ENCODE measurements at regions not wholly inside any gene's neighbourhood (a gene's known extent, or its start where the extent isn't known, plus 50 kb on each side); places are given as distances from the start of the nearest gene placed in this dataset.
A peak's percentile ranks its signal among the peaks of the same experiment; 100 is the strongest.

DNA sequence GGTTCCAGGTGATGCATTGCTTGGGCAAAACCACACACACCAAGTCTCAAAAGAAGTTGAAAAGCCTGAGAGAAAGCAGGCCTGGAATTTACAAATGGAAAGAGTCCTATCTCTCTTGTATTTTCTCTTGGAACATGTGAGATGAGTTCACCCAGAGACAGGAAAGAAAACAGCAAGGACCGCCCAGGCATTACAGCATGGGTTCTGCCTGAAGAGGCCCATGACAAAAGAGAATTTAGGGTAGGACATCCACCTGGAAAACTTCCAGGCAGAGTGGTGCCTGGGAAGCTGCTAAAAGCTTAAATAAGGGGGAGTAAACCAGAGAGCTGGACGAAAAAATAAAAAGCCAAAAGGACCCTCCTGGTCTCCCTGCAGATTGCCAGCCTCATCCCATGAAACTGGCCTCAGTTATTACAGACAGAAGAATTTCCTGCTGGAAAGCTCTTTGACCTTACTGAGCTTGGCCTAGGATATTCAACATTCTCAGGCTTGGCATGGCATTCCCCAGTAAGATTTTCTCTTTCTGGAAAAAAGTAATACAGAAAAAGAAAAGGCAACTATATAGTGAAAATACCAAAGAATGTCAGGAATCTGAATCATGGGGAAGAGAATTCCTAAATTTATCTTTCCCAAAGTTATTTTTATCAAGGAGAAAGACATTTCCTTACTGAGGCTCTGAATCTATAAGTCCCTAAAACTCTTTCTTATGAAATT is 121.3 kb upstream of the NUDT4 start:
- Histone ChIP-seq H2AFZ (peak overlapping the region; percentile 78), H3K9me2 (ENCODE audit: insufficient read depth) (no peaks in the 10 kb centered on the region), H3K79me2 (replicated peaks; ENCODE audit: insufficient read depth) (no peaks in the 10 kb centered on the region), H3K27ac (ENCODE audit: low read depth) (peak overlapping the region; percentile 40; the same call in 1 of the 2 replicates), H3K4me1 (ENCODE audit: insufficient read depth) (peaks cover 5% of the 10 kb centered on the region; the same call in 1 of the 2 replicates), H3K4me3 (no peak overlapping the region), H3F3A (replicated peaks; ENCODE audit: low read depth) (no peaks in the 10 kb centered on the region), H3K27me3 (ENCODE audit: insufficient read depth) (no peaks in the 10 kb centered on the region), H3K4me2 (no peak overlapping the region), H4K20me1 (replicated peaks; ENCODE audit: insufficient read depth) (no peaks in the 10 kb centered on the region), H3K36me3 (ENCODE audit: insufficient read depth) (peaks cover 5% of the 10 kb centered on the region; the same call in 1 of the 2 replicates)
- TF ChIP-seq EZH2phosphoT487 (IDR thresholded peaks at IDR 0.05; ENCODE audit: unreplicated experiment), result no peak
- TF ChIP-seq STAT1 (IDR thresholded peaks at IDR 0.05; ENCODE audit: unreplicated experiment), result no peak
- TF ChIP-seq, protein P1, sequence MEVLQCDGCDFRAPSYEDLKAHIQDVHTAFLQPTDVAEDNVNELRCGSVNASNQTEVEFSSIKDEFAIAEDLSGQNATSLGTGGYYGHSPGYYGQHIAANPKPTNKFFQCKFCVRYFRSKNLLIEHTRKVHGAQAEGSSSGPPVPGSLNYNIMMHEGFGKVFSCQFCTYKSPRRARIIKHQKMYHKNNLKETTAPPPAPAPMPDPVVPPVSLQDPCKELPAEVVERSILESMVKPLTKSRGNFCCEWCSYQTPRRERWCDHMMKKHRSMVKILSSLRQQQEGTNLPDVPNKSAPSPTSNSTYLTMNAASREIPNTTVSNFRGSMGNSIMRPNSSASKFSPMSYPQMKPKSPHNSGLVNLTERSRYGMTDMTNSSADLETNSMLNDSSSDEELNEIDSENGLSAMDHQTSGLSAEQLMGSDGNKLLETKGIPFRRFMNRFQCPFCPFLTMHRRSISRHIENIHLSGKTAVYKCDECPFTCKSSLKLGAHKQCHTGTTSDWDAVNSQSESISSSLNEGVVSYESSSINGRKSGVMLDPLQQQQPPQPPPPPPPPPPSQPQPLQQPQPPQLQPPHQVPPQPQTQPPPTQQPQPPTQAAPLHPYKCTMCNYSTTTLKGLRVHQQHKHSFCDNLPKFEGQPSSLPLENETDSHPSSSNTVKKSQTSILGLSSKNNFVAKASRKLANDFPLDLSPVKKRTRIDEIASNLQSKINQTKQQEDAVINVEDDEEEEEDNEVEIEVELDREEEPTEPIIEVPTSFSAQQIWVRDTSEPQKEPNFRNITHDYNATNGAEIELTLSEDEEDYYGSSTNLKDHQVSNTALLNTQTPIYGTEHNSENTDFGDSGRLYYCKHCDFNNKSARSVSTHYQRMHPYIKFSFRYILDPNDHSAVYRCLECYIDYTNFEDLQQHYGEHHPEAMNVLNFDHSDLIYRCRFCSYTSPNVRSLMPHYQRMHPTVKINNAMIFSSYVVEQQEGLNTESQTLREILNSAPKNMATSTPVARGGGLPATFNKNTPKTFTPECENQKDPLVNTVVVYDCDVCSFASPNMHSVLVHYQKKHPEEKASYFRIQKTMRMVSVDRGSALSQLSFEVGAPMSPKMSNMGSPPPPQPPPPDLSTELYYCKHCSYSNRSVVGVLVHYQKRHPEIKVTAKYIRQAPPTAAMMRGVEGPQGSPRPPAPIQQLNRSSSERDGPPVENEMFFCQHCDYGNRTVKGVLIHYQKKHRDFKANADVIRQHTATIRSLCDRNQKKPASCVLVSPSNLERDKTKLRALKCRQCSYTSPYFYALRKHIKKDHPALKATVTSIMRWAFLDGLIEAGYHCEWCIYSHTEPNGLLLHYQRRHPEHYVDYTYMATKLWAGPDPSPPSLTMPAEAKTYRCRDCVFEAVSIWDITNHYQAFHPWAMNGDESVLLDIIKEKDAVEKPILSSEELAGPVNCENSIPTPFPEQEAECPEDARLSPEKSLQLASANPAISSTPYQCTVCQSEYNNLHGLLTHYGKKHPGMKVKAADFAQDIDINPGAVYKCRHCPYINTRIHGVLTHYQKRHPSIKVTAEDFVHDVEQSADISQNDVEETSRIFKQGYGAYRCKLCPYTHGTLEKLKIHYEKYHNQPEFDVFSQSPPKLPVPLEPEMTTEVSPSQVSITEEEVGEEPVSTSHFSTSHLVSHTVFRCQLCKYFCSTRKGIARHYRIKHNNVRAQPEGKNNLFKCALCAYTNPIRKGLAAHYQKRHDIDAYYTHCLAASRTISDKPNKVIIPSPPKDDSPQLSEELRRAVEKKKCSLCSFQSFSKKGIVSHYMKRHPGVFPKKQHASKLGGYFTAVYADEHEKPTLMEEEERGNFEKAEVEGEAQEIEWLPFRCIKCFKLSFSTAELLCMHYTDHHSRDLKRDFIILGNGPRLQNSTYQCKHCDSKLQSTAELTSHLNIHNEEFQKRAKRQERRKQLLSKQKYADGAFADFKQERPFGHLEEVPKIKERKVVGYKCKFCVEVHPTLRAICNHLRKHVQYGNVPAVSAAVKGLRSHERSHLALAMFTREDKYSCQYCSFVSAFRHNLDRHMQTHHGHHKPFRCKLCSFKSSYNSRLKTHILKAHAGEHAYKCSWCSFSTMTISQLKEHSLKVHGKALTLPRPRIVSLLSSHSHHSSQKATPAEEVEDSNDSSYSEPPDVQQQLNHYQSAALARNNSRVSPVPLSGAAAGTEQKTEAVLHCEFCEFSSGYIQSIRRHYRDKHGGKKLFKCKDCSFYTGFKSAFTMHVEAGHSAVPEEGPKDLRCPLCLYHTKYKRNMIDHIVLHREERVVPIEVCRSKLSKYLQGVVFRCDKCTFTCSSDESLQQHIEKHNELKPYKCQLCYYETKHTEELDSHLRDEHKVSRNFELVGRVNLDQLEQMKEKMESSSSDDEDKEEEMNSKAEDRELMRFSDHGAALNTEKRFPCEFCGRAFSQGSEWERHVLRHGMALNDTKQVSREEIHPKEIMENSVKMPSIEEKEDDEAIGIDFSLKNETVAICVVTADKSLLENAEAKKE (CRISPR knock-in tag; IDR thresholded peaks at IDR 0.05), result no peak
- TF ChIP-seq CREB1 (CRISPR knock-in tag; IDR thresholded peaks at IDR 0.05; ENCODE audit: low read depth), result no peak
- Mint-ChIP-seq H3K4me1 (peaks cover 10% of the 10 kb centered on the region; the same call in 2 of the 3 replicates), H3K9me3 (peaks cover 36% of the 10 kb centered on the region), H3K36me3 (ENCODE audit: low read depth) (peaks cover 33% of the 10 kb centered on the region), H3K27ac (no peak overlapping the region), H3K27me3 (ENCODE audit: insufficient read depth, low read depth, poor library complexity) (peaks cover 3% of the 10 kb centered on the region), H3K4me3 (no peak overlapping the region)
- DNase-seq (ENCODE audit: low spot score), result no peak
- no peak for ATAC-seq

DNA sequence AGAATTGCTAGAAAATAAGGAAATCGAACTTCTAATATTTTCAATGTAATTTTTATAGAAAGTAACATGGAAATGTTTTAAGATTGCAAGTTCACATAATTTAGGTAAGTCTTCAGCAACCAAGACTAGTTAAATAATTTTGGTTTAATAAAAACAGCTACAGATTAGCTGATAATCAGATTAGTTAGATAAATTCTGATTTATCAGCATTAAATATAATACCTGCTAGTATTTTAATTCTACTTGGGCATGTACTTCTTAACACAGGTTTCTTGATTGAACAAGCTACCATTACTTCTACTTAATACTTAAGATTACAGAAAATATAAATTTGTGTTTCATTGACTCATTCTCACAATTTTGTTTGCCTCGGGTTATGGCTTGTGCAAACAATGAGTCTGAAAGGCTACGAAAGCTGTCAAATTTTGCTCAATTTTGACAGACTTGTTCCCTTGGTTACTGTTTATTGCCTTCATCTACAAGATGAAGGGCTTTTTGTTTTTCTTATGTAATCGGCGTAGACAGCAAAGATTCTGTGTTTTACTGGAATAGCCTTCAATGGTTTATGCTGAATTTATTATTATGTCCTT is 116.1 kb upstream of the NUDT4 start:
- Mint-ChIP-seq H3K4me3 (no peak overlapping the region), H3K9me3 (no peaks in the 10 kb centered on the region; the same call in 2 of the 3 replicates), H3K36me3 (ENCODE audit: low read depth) (no peaks in the 10 kb centered on the region), H3K27ac (no peak overlapping the region), H3K27me3 (ENCODE audit: insufficient read depth, low read depth, poor library complexity) (peaks cover 2% of the 10 kb centered on the region), H3K4me1 (peaks cover 10% of the 10 kb centered on the region; the same call in 2 of the 3 replicates)
- no peaks in the 10 kb centered on the region for H4K20me1 ChIP-seq (replicated peaks; ENCODE audit: insufficient read depth)
- no peaks in the 10 kb centered on the region for H3K9me2 ChIP-seq (ENCODE audit: insufficient read depth)
- H3K4me1 ChIP-seq (ENCODE audit: insufficient read depth), result peaks cover 5% of the 10 kb centered on the region; the same call in 1 of the 2 replicates
- no peaks in the 10 kb centered on the region for H3K27me3 ChIP-seq (ENCODE audit: insufficient read depth)
- no peak for TF ChIP-seq EZH2phosphoT487 (IDR thresholded peaks at IDR 0.05; ENCODE audit: unreplicated experiment)
- TF ChIP-seq EZH2 (IDR thresholded peaks at IDR 0.05; ENCODE audit: low read depth, unreplicated experiment), result no peak
- TF ChIP-seq, protein P2, sequence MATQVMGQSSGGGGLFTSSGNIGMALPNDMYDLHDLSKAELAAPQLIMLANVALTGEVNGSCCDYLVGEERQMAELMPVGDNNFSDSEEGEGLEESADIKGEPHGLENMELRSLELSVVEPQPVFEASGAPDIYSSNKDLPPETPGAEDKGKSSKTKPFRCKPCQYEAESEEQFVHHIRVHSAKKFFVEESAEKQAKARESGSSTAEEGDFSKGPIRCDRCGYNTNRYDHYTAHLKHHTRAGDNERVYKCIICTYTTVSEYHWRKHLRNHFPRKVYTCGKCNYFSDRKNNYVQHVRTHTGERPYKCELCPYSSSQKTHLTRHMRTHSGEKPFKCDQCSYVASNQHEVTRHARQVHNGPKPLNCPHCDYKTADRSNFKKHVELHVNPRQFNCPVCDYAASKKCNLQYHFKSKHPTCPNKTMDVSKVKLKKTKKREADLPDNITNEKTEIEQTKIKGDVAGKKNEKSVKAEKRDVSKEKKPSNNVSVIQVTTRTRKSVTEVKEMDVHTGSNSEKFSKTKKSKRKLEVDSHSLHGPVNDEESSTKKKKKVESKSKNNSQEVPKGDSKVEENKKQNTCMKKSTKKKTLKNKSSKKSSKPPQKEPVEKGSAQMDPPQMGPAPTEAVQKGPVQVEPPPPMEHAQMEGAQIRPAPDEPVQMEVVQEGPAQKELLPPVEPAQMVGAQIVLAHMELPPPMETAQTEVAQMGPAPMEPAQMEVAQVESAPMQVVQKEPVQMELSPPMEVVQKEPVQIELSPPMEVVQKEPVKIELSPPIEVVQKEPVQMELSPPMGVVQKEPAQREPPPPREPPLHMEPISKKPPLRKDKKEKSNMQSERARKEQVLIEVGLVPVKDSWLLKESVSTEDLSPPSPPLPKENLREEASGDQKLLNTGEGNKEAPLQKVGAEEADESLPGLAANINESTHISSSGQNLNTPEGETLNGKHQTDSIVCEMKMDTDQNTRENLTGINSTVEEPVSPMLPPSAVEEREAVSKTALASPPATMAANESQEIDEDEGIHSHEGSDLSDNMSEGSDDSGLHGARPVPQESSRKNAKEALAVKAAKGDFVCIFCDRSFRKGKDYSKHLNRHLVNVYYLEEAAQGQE (IDR thresholded peaks at IDR 0.05; ENCODE audit: unreplicated experiment), result no peak
- TF ChIP-seq POLR2AphosphoS5 (IDR thresholded peaks at IDR 0.05; ENCODE audit: low read depth), result no peak
- no peak for TF ChIP-seq NANOG (IDR thresholded peaks at IDR 0.05; ENCODE audit: borderline replicate concordance)
- H3K79me2 ChIP-seq (replicated peaks; ENCODE audit: insufficient read depth), result no peaks in the 10 kb centered on the region
- H3K36me3 ChIP-seq (ENCODE audit: insufficient read depth), result no peaks in the 10 kb centered on the region
- no peaks in the 10 kb centered on the region for H3F3A ChIP-seq (replicated peaks; ENCODE audit: low read depth)
- H3K4me2 ChIP-seq, result no peak overlapping the region
- no peak for ATAC-seq
- H2AFZ ChIP-seq, result no peak overlapping the region
- no peak overlapping the region for H3K4me3 ChIP-seq
- H3K27ac ChIP-seq (ENCODE audit: low read depth), result no peak overlapping the region
- no peak for DNase-seq (ENCODE audit: low spot score)
